WTC11 (cell line): ENCODE measurements at regions not wholly inside any gene's neighbourhood (a gene's known extent, or its start where the extent isn't known, plus 50 kb on each side); places are given as distances from the start of the nearest gene placed in this dataset.

Experiments used
- ATAC-seq: fragments of 200-7000 bp; cut with Tn5 transposase; 2 replicates; pipeline ENCODE4 v1.10.0; 2021; ENCODE audit warnings: mild to moderate bottlenecking, moderate library complexity
- CTCF ChIA-PET: fragments of 300-600 bp; sonication (Branson Sonifier 250); formaldehyde crosslinking; loops from one replicate; lab custom pipeline; 2021; ENCODE audit warnings: antibody characterized with exemption; lab: Charles Lee
- POLR2A ChIA-PET: fragments of 350-600 bp; sonication (Branson Sonifier 250); formaldehyde crosslinking; loops from one replicate; lab custom pipeline; 2021; ENCODE audit warnings: antibody characterized with exemption; lab: Charles Lee
- DNase-seq: peaks from one replicate; pipeline ENCODE4 v3.0.0; 2021; ENCODE audit warnings: low spot score
- H3K27ac Mint-ChIP-seq: 2 replicates; pipeline ENCODE4 v1.8.0; 2021; ENCODE audit warnings: mixed read lengths
- H3K27me3 Mint-ChIP-seq: 2 replicates; pipeline ENCODE4 v1.8.0; 2021; ENCODE audit warnings: low read depth, mild to moderate bottlenecking, moderate library complexity, mixed read lengths
- H3K36me3 Mint-ChIP-seq: 2 replicates; pipeline ENCODE4 v1.8.0; 2021; ENCODE audit warnings: mixed read lengths
- H3K4me1 Mint-ChIP-seq: 2 replicates; pipeline ENCODE4 v1.8.0; 2022; ENCODE audit warnings: mixed read lengths
- H3K4me3 Mint-ChIP-seq: 2 replicates; pipeline ENCODE4 v1.8.0; 2021; ENCODE audit warnings: mild to moderate bottlenecking, moderate library complexity, mixed read lengths
- H3K9me3 Mint-ChIP-seq: 2 replicates; pipeline ENCODE4 v1.8.0; 2021; ENCODE audit warnings: mixed read lengths
- ATF1 ChIP-seq: sonication (generic); formaldehyde crosslinking; IDR thresholded peaks from 2 replicates; pipeline ENCODE4 v1.8.1; 2023; ENCODE audit warnings: mild to moderate bottlenecking, moderate library complexity, missing genetic modification reagents
- CREM ChIP-seq: sonication (generic); formaldehyde crosslinking; IDR thresholded peaks from 2 replicates; pipeline ENCODE4 v1.8.1; 2022; ENCODE audit warnings: mild to moderate bottlenecking, missing genetic modification reagents, moderate library complexity
- EMX1 ChIP-seq: fragments of 250-450 bp; sonication (Bioruptor Pico); IDR thresholded peaks from 2 replicates; pipeline ENCODE4 v1.8.0; 2021; ENCODE audit warnings: mild to moderate bottlenecking
- ETV6 ChIP-seq: sonication (generic); formaldehyde crosslinking; IDR thresholded peaks from 2 replicates; pipeline ENCODE4 v1.8.1; 2022; ENCODE audit warnings: mild to moderate bottlenecking, missing genetic modification reagents
- GTF2I ChIP-seq: fragments of 250-450 bp; sonication (Bioruptor Pico); conservative IDR thresholded peaks from 2 replicates; pipeline ENCODE4 v1.4.0; 2021; ENCODE audit warnings: mild to moderate bottlenecking
- NR3C1 ChIP-seq: sonication (generic); formaldehyde crosslinking; conservative IDR thresholded peaks from 2 replicates; pipeline ENCODE4 v1.8.1; 2023; ENCODE audit warnings: low read depth, mild to moderate bottlenecking, missing genetic modification reagents
- SMAD3 ChIP-seq: sonication (generic); formaldehyde crosslinking; IDR thresholded peaks from 2 replicates; pipeline ENCODE4 v1.8.0; 2022; ENCODE audit warnings: missing genetic modification reagents, mild to moderate bottlenecking, borderline replicate concordance
- TCF7 ChIP-seq: sonication (generic); formaldehyde crosslinking; IDR thresholded peaks from 2 replicates; pipeline ENCODE4 v1.8.0; 2022; ENCODE audit warnings: mild to moderate bottlenecking, low read depth, missing genetic modification reagents, moderate library complexity
- TP53 ChIP-seq: sonication (generic); formaldehyde crosslinking; IDR thresholded peaks from 2 replicates; pipeline ENCODE4 v1.8.1; 2023; ENCODE audit warnings: mild to moderate bottlenecking, missing genetic modification reagents
- ZNF263 ChIP-seq: sonication (generic); formaldehyde crosslinking; IDR thresholded peaks from 2 replicates; pipeline ENCODE4 v1.8.1; 2022; ENCODE audit warnings: low read depth, mild to moderate bottlenecking, moderate library complexity, missing genetic modification reagents
- ZNF317 ChIP-seq: sonication (generic); formaldehyde crosslinking; IDR thresholded peaks from 2 replicates; pipeline ENCODE4 v1.8.1; 2023; ENCODE audit warnings: low read depth, mild to moderate bottlenecking, moderate library complexity, missing genetic modification reagents, borderline replicate concordance
- ZNF416 ChIP-seq: fragments of 250-450 bp; sonication (Bioruptor Pico); IDR thresholded peaks from 2 replicates; pipeline ENCODE4 v1.9.0; 2021; ENCODE audit warnings: mild to moderate bottlenecking, inconsistent platforms
- TF ChIP-seq, protein P1 (sequence below): sonication (generic); formaldehyde crosslinking; IDR thresholded peaks from 2 replicates; pipeline ENCODE4 v1.8.0; 2023; ENCODE audit warnings: missing genetic modification reagents
- TF ChIP-seq, protein P2 (sequence below): fragments of 250-450 bp; sonication (Bioruptor Pico); conservative IDR thresholded peaks from 2 replicates; pipeline ENCODE4 v1.9.0; 2021; ENCODE audit warnings: mild to moderate bottlenecking
- TF ChIP-seq, protein P3 (sequence below): sonication (generic); formaldehyde crosslinking; IDR thresholded peaks from 2 replicates; pipeline ENCODE4 v1.8.1; 2023; ENCODE audit warnings: mild to moderate bottlenecking, missing genetic modification reagents, borderline replicate concordance
- TF ChIP-seq, protein P4 (sequence below): sonication (generic); formaldehyde crosslinking; IDR thresholded peaks from 2 replicates; pipeline ENCODE4 v1.8.0; 2022; ENCODE audit warnings: mild to moderate bottlenecking, missing genetic modification reagents
- TF ChIP-seq, protein P5 (sequence below): sonication (generic); formaldehyde crosslinking; IDR thresholded peaks from 2 replicates; pipeline ENCODE4 v1.8.1; 2023; ENCODE audit warnings: mild to moderate bottlenecking, moderate library complexity, missing genetic modification reagents
- TF ChIP-seq, protein P6 (sequence below): sonication (generic); formaldehyde crosslinking; IDR thresholded peaks from 2 replicates; pipeline ENCODE4 v1.8.0; 2022; ENCODE audit warnings: mild to moderate bottlenecking, missing genetic modification reagents
- TF ChIP-seq, protein P7 (sequence below): sonication (generic); formaldehyde crosslinking; IDR thresholded peaks from 2 replicates; pipeline ENCODE4 v1.8.0; 2023; ENCODE audit warnings: missing genetic modification reagents, mild to moderate bottlenecking, borderline replicate concordance

DNA sequence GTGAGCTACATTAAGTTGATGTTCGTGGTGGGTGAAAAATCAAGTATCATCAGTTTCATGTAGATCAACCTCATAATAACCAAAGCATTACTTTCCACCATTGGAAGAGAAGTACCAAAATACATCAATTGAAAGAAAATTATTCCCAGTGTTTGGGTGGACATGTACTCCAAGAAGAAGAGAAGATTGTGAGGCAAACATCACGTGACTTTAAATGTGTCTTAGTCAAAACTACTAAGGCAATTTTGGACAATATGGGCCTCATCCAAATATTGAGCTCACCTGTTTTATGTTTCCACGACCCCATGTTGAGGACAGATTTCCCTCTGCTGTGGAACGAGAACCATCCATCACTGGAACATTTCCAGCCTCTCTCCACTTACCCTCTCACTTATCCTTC lies 303.0 kb upstream of the LMCD1 start:
- no peaks in the 10 kb centered on the region for H3K27me3 Mint-ChIP-seq
- no peak for ATAC-seq
- H3K36me3 Mint-ChIP-seq, result no peaks in the 10 kb centered on the region
- no peak overlapping the region for H3K4me3 Mint-ChIP-seq
- CTCF ChIA-PET, result no interaction called here
- POLR2A ChIA-PET, result no interaction called here
- DNase-seq, result no peak
- H3K4me1 Mint-ChIP-seq, result peaks cover 3% of the 10 kb centered on the region; the same call in 1 of the 2 replicates
- TF ChIP-seq SMAD3 (CRISPR knock-in tag) (no peak), ATF1 (CRISPR knock-in tag) (no peak)
- TF ChIP-seq, protein P1, sequence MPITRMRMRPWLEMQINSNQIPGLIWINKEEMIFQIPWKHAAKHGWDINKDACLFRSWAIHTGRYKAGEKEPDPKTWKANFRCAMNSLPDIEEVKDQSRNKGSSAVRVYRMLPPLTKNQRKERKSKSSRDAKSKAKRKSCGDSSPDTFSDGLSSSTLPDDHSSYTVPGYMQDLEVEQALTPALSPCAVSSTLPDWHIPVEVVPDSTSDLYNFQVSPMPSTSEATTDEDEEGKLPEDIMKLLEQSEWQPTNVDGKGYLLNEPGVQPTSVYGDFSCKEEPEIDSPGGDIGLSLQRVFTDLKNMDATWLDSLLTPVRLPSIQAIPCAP (CRISPR knock-in tag), result no peak
- H3K9me3 Mint-ChIP-seq, result peaks cover 4% of the 10 kb centered on the region; the same call in 1 of the 2 replicates
- H3K27ac Mint-ChIP-seq, result no peak overlapping the region

DNA sequence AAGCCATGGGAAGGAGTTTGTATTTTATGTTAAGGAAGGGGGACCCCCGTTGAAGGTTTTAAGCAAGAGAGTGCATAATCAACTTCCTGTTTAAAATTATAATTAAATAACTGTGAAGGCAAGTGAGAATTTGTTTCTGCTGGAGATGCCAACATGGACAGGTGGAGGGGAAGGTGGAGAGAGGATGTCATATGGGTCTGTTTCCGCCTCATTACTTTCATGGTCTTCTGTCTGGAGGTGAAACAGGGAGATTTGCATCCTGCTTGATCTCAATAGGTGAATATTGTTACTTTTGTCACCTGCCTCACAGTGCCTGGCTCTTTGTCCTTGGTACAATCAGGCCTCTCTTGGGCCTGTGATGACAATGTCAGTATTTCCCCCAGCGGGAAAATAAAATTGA lies 300.6 kb upstream of the LMCD1 start:
- Mint-ChIP-seq H3K36me3 (no peaks in the 10 kb centered on the region), H3K27ac (no peak overlapping the region), H3K9me3 (peaks cover 4% of the 10 kb centered on the region; the same call in 1 of the 2 replicates), H3K4me1 (peaks cover 8% of the 10 kb centered on the region; the same call in 1 of the 2 replicates), H3K27me3 (no peaks in the 10 kb centered on the region), H3K4me3 (no peak overlapping the region)
- CTCF ChIA-PET, result no interaction called here
- no peak for ATAC-seq
- POLR2A ChIA-PET, result no interaction called here
- no peak for TF ChIP-seq ZNF317 (CRISPR knock-in tag)
- TF ChIP-seq, protein P2, sequence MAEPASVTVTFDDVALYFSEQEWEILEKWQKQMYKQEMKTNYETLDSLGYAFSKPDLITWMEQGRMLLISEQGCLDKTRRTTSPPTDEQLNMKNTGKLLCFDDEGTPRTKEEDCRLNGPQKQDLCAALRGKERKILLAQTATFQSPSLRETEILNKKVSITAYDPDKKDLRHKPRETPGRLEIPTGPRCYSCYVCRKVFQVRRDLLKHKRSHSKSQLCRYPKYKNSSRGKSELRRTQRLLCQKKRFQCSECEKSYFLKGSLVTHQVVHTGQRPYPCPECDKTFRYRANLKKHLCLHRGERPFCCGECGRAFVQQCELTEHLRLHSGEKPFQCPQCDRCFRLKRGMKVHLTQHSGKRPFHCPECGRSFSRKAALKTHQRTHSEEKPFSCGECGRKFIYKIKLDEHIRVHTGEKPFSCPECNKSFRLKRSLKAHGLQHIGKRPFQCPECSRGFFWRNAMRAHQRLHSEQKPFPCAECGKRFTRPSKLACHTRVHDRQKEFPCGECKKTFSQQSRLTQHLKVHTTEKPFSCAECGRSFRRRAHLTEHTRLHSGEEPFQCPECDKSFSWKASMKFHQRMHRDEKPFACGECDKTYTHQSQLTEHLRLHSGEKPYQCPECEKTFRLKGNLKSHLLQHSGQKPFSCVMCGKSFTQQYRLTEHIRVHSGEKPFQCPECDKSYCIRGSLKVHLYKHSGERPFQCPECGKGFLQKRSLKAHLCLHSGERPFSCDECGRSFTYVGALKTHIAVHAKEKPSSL (CRISPR knock-in tag), result no peak
- TF ChIP-seq TP53 (CRISPR knock-in tag), result no peak
- no peak for TF ChIP-seq GTF2I (CRISPR knock-in tag)
- TF ChIP-seq ZNF263 (CRISPR knock-in tag), result no peak
- TF ChIP-seq ETV6 (CRISPR knock-in tag), result no peak
- TF ChIP-seq CREM, result no peak
- TF ChIP-seq, protein P3, sequence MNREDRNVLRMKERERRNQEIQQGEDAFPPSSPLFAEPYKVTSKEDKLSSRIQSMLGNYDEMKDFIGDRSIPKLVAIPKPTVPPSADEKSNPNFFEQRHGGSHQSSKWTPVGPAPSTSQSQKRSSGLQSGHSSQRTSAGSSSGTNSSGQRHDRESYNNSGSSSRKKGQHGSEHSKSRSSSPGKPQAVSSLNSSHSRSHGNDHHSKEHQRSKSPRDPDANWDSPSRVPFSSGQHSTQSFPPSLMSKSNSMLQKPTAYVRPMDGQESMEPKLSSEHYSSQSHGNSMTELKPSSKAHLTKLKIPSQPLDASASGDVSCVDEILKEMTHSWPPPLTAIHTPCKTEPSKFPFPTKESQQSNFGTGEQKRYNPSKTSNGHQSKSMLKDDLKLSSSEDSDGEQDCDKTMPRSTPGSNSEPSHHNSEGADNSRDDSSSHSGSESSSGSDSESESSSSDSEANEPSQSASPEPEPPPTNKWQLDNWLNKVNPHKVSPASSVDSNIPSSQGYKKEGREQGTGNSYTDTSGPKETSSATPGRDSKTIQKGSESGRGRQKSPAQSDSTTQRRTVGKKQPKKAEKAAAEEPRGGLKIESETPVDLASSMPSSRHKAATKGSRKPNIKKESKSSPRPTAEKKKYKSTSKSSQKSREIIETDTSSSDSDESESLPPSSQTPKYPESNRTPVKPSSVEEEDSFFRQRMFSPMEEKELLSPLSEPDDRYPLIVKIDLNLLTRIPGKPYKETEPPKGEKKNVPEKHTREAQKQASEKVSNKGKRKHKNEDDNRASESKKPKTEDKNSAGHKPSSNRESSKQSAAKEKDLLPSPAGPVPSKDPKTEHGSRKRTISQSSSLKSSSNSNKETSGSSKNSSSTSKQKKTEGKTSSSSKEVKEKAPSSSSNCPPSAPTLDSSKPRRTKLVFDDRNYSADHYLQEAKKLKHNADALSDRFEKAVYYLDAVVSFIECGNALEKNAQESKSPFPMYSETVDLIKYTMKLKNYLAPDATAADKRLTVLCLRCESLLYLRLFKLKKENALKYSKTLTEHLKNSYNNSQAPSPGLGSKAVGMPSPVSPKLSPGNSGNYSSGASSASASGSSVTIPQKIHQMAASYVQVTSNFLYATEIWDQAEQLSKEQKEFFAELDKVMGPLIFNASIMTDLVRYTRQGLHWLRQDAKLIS (CRISPR knock-in tag), result no peak
- TF ChIP-seq, protein P4, sequence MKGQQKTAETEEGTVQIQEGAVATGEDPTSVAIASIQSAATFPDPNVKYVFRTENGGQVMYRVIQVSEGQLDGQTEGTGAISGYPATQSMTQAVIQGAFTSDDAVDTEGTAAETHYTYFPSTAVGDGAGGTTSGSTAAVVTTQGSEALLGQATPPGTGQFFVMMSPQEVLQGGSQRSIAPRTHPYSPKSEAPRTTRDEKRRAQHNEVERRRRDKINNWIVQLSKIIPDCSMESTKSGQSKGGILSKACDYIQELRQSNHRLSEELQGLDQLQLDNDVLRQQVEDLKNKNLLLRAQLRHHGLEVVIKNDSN, result no peak
- no peak for TF ChIP-seq NR3C1 (CRISPR knock-in tag)
- TF ChIP-seq EMX1 (CRISPR knock-in tag), result no peak
- no peak for TF ChIP-seq ZNF416 (CRISPR knock-in tag)
- TF ChIP-seq TCF7 (CRISPR knock-in tag), result no peak
- TF ChIP-seq, protein P5, sequence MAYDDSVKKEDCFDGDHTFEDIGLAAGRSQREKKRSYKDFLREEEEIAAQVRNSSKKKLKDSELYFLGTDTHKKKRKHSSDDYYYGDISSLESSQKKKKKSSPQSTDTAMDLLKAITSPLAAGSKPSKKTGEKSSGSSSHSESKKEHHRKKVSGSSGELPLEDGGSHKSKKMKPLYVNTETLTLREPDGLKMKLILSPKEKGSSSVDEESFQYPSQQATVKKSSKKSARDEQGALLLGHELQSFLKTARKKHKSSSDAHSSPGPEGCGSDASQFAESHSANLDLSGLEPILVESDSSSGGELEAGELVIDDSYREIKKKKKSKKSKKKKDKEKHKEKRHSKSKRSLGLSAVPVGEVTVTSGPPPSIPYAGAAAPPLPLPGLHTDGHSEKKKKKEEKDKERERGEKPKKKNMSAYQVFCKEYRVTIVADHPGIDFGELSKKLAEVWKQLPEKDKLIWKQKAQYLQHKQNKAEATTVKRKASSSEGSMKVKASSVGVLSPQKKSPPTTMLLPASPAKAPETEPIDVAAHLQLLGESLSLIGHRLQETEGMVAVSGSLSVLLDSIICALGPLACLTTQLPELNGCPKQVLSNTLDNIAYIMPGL (CRISPR knock-in tag), result no peak
- TF ChIP-seq, protein P6, sequence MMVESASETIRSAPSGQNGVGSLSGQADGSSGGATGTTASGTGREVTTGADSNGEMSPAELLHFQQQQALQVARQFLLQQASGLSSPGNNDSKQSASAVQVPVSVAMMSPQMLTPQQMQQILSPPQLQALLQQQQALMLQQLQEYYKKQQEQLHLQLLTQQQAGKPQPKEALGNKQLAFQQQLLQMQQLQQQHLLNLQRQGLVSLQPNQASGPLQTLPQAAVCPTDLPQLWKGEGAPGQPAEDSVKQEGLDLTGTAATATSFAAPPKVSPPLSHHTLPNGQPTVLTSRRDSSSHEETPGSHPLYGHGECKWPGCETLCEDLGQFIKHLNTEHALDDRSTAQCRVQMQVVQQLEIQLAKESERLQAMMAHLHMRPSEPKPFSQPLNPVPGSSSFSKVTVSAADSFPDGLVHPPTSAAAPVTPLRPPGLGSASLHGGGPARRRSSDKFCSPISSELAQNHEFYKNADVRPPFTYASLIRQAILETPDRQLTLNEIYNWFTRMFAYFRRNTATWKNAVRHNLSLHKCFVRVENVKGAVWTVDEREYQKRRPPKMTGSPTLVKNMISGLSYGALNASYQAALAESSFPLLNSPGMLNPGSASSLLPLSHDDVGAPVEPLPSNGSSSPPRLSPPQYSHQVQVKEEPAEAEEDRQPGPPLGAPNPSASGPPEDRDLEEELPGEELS (CRISPR knock-in tag), result no peak
- TF ChIP-seq, protein P7, sequence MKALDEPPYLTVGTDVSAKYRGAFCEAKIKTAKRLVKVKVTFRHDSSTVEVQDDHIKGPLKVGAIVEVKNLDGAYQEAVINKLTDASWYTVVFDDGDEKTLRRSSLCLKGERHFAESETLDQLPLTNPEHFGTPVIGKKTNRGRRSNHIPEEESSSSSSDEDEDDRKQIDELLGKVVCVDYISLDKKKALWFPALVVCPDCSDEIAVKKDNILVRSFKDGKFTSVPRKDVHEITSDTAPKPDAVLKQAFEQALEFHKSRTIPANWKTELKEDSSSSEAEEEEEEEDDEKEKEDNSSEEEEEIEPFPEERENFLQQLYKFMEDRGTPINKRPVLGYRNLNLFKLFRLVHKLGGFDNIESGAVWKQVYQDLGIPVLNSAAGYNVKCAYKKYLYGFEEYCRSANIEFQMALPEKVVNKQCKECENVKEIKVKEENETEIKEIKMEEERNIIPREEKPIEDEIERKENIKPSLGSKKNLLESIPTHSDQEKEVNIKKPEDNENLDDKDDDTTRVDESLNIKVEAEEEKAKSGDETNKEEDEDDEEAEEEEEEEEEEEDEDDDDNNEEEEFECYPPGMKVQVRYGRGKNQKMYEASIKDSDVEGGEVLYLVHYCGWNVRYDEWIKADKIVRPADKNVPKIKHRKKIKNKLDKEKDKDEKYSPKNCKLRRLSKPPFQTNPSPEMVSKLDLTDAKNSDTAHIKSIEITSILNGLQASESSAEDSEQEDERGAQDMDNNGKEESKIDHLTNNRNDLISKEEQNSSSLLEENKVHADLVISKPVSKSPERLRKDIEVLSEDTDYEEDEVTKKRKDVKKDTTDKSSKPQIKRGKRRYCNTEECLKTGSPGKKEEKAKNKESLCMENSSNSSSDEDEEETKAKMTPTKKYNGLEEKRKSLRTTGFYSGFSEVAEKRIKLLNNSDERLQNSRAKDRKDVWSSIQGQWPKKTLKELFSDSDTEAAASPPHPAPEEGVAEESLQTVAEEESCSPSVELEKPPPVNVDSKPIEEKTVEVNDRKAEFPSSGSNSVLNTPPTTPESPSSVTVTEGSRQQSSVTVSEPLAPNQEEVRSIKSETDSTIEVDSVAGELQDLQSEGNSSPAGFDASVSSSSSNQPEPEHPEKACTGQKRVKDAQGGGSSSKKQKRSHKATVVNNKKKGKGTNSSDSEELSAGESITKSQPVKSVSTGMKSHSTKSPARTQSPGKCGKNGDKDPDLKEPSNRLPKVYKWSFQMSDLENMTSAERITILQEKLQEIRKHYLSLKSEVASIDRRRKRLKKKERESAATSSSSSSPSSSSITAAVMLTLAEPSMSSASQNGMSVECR, result no peak
- no peak for DNase-seq
